Kidney epithelial cell (primary cell): ENCODE measurements at regions not wholly inside any gene's neighbourhood (a gene's known extent, or its start where the extent isn't known, plus 50 kb on each side); places are given as distances from the start of the nearest gene placed in this dataset.
A peak's percentile ranks its signal among the peaks of the same experiment; 100 is the strongest.

Experiments used
- DNase-seq: peaks from one replicate; pipeline ENCODE4 v3.0.0-alpha.2; 2010; ENCODE audit warnings: low read depth
- H3K27me3 ChIP-seq: 2 replicates; pipeline ENCODE4 v1.6.0; 2011; ENCODE audit warnings: low read length; ENCODE audit not compliant: control insufficient read depth, insufficient read depth
- H3K36me3 ChIP-seq: 2 replicates; pipeline ENCODE4 v1.5.1; 2011; ENCODE audit warnings: low read length; ENCODE audit not compliant: control insufficient read depth, insufficient read depth
- H3K4me3 ChIP-seq: 2 replicates; pipeline ENCODE4 v1.5.1; 2011; ENCODE audit warnings: low read depth, mild to moderate bottlenecking, control low read depth, low read length
- TF ChIP-seq, protein P1 (sequence below): IDR thresholded peaks from 2 replicates; pipeline ENCODE4 v1.5.1; 2011; ENCODE audit warnings: mild to moderate bottlenecking, moderate library complexity, low read length, control low read depth, inconsistent platforms; ENCODE audit not compliant: insufficient read depth, poor library complexity, severe bottlenecking

DNA sequence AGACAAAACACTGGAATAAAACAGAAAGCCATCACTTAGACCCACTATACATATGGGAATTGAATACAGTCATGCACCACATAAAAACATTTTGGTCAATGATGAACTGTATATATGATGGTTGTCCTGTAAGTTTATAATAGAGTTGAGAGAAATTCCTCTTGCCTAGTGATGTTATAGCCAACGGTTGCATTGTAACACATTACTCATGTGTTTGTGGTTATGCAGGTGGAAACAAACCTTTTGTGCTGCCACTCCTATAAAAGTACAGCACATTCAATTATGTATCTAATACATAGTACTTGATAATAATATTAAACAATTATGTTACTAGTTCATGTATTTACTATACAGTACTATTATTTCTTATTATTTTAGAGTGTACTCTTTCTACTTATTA is 381.2 kb upstream of the MBL2 start:
- H3K4me3 ChIP-seq: no peak overlapping the region
- H3K36me3 ChIP-seq: no peaks in the 10 kb centered on the region
- no peak for DNase-seq
- TF ChIP-seq, protein P1, sequence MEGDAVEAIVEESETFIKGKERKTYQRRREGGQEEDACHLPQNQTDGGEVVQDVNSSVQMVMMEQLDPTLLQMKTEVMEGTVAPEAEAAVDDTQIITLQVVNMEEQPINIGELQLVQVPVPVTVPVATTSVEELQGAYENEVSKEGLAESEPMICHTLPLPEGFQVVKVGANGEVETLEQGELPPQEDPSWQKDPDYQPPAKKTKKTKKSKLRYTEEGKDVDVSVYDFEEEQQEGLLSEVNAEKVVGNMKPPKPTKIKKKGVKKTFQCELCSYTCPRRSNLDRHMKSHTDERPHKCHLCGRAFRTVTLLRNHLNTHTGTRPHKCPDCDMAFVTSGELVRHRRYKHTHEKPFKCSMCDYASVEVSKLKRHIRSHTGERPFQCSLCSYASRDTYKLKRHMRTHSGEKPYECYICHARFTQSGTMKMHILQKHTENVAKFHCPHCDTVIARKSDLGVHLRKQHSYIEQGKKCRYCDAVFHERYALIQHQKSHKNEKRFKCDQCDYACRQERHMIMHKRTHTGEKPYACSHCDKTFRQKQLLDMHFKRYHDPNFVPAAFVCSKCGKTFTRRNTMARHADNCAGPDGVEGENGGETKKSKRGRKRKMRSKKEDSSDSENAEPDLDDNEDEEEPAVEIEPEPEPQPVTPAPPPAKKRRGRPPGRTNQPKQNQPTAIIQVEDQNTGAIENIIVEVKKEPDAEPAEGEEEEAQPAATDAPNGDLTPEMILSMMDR: no peak
- no peaks in the 10 kb centered on the region for H3K27me3 ChIP-seq

- Histone ChIP-seq H3K36me3 (no peaks in the 10 kb centered on the region), H3K4me3 (no peak overlapping the region), H3K27me3 (no peaks in the 10 kb centered on the region)
- peak; percentile 26 for DNase-seq
- TF ChIP-seq, protein P1: no peak
Measured at GRCh38 chr10:53140506-53140905, 367.9 kb upstream of the MBL2 start.

GRCh38 chr10:53135897-53136253 is 363.3 kb upstream of the MBL2 start:
- H3K27me3 ChIP-seq: no peaks in the 10 kb centered on the region
- no peak for DNase-seq
- TF ChIP-seq, protein P1: no peak

GRCh38 chr10:53135213-53135896 is 362.8 kb upstream of the MBL2 start:
- Histone ChIP-seq H3K36me3 (no peaks in the 10 kb centered on the region), H3K27me3 (no peaks in the 10 kb centered on the region), H3K4me3 (no peak overlapping the region)
- TF ChIP-seq, protein P1: no peak
- DNase-seq: peak; percentile 39

More at GRCh38 chr10:53135897-53136253, 363.3 kb upstream of the MBL2 start:
- Histone ChIP-seq H3K4me3 (no peak overlapping the region), H3K36me3 (no peaks in the 10 kb centered on the region)

DNA sequence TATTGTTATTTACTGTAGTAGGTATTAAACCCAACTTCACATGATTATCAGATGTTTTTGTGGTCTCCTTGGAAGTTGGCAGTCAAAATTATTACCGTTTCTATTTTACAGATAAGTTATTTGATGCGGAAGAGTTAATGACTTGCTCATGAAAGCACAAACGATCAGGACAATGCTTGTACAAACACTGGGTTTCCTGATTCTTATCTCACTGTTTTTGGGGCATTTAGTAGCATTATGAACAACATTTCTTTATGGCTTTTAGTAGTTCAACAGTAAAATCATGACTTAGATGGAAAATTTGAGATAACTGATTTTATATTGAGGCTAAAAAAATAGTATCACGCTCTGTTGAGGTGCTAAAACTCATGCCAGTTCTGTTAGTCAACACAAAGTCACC is 361.5 kb upstream of the MBL2 start:
- Histone ChIP-seq H3K36me3 (no peaks in the 10 kb centered on the region), H3K4me3 (no peak overlapping the region), H3K27me3 (no peaks in the 10 kb centered on the region)
- TF ChIP-seq, protein P1: no peak
- DNase-seq: no peak

DNA sequence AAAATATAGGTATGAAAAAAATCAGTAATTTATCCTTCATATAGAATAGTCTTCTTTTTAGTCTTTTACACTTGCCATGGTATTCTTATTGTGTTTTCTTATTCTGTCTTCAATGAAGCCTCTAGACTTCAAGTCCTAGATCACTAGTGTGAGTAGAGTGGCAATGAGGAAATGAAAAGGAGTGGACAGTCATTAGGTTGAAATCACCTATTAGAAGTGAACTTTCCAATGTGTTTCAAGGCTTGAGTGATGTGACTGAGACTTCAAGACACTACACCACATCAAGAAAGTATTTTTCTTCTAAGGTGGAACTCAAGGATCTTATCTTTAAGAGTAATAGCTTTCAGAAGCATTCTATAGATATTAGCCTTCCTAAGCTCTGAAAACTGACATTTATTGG is 357.8 kb upstream of the MBL2 start:
- Histone ChIP-seq H3K36me3 (no peaks in the 10 kb centered on the region), H3K4me3 (no peak overlapping the region), H3K27me3 (no peaks in the 10 kb centered on the region)
- TF ChIP-seq, protein P1: no peak
- DNase-seq: no peak
